ENCODE measurements at regions not wholly inside any gene's neighbourhood (a gene's known extent, or its start where the extent isn't known, plus 50 kb on each side); places are given as distances from the start of the nearest gene placed in this dataset.

DNA sequence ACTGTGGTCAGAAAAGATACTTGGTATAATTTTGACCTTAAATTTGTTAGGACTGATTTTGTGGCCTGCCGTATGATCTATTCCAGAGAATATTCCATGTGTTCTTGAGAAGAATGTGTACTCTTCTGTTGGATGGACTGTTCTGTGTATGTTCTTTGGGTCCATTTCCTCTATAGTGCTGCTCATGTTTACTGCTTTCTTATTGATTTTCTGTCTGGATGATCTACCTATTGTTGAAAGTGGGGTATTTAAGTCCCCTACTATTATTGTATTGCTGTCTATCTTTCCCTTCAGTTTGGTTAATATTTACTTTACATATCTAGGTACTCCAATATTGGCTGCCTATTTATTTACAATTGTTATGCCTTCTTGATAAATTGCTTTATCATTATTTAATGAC, 298.4 kb downstream of the BCKDHB start:
- ChIA-PET CTCF (no interaction called here), POLR2A (no interaction called here), RAD21 (ENCODE audit: unreplicated experiment) (no interaction called here), SMC1A (ENCODE audit: uncharacterized antibody, unreplicated experiment) (no interaction called here)
- H2AFZ ChIP-seq (ENCODE audit: control insufficient read depth, low read depth, low read length) = no peak overlapping the region
- H3K36me3 ChIP-seq (ENCODE audit: control insufficient read depth in 2 of 2, insufficient read depth in 2 of 2, low read length in 1 of 2) = no peaks in the 10 kb centered on the region
- no peaks in the 10 kb centered on the region for H3K27me3 ChIP-seq (replicated peaks in 1 of 2; ENCODE audit: control insufficient read depth in 2 of 2, insufficient read depth in 2 of 2, low read length in 1 of 2)
- in situ Hi-C loops (cut with MboI) = no loop called here
- 100% methylated on average over 1 of the region's 1 CpG for WGBS (ENCODE audit: insufficient coverage, insufficient replicate concordance, low lambda C conversion rate, missing lambda C conversion rate)
- no peaks in the 10 kb centered on the region for H3K79me2 ChIP-seq (ENCODE audit: control insufficient read depth, insufficient read depth, low read length)
- intact Hi-C loops (cut with micrococcal nuclease; ENCODE audit: unreplicated experiment) = no loop called here
- H3K9me3 ChIP-seq (replicated peaks; ENCODE audit: control insufficient read depth, insufficient read depth, low read length) = no peaks in the 10 kb centered on the region
- no peaks in the 10 kb centered on the region for H3K4me1 ChIP-seq (ENCODE audit: control insufficient read depth, insufficient read depth, low read length)
- no peak for TF ChIP-seq MTA2 (IDR thresholded peaks at IDR 0.05; ENCODE audit: low read depth)
- no peak for TF ChIP-seq ZNF24 (IDR thresholded peaks at IDR 0.05)
- TF ChIP-seq EGR1 (IDR thresholded peaks at IDR 0.05; ENCODE audit: borderline replicate concordance in 1 of 2, low read depth in 2 of 2, low read length in 2 of 2) = no peak
- TF ChIP-seq HCFC1 (IDR thresholded peaks at IDR 0.05; ENCODE audit: low read length) = no peak
- TF ChIP-seq CREB1 (IDR thresholded peaks at IDR 0.05; ENCODE audit: low read depth) = no peak
- TF ChIP-seq KAT2A (conservative IDR thresholded peaks at IDR 0.05; ENCODE audit: control insufficient read depth, low read depth, low read length) = no peak
- no peak for TF ChIP-seq CREM (IDR thresholded peaks at IDR 0.05; ENCODE audit: low read depth)
- no peak for TF ChIP-seq CHD4 (IDR thresholded peaks at IDR 0.05)
- no peak for TF ChIP-seq LARP7 (IDR thresholded peaks at IDR 0.05)
- TF ChIP-seq, protein P1, sequence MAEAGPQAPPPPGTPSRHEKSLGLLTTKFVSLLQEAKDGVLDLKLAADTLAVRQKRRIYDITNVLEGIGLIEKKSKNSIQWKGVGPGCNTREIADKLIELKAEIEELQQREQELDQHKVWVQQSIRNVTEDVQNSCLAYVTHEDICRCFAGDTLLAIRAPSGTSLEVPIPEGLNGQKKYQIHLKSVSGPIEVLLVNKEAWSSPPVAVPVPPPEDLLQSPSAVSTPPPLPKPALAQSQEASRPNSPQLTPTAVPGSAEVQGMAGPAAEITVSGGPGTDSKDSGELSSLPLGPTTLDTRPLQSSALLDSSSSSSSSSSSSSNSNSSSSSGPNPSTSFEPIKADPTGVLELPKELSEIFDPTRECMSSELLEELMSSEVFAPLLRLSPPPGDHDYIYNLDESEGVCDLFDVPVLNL (IDR thresholded peaks at IDR 0.05; ENCODE audit: low read depth, low read length) = no peak
- no peak for TF ChIP-seq EZH2 (IDR thresholded peaks at IDR 0.05; ENCODE audit: borderline replicate concordance, control insufficient read depth, low read depth, low read length)
- TF ChIP-seq SP1 (IDR thresholded peaks at IDR 0.05; ENCODE audit: low read depth, low read length) = no peak
- no peak for TF ChIP-seq JUNB (IDR thresholded peaks at IDR 0.05)
- TF ChIP-seq TARDBP (IDR thresholded peaks at IDR 0.05; ENCODE audit: borderline replicate concordance) = no peak
- no peak for TF ChIP-seq ZBED1 (IDR thresholded peaks at IDR 0.05; ENCODE audit: borderline replicate concordance)
- no peak for TF ChIP-seq HDAC2 (IDR thresholded peaks at IDR 0.05)
- TF ChIP-seq RUNX3 (IDR thresholded peaks at IDR 0.05; ENCODE audit: low read length) = no peak
- TF ChIP-seq WRNIP1 (IDR thresholded peaks at IDR 0.05; ENCODE audit: borderline replicate concordance, low read depth, low read length) = no peak
- no TSS peak for BruUV-seq (replicated peaks)
- ATAC-seq (no peak), FAIRE-seq (no peak), DNase-seq (ENCODE audit: low read depth, low spot score) (no peak)
- H3K9ac ChIP-seq (ENCODE audit: control insufficient read depth, insufficient read depth, low read length) = no peak overlapping the region
- H4K20me1 ChIP-seq (ENCODE audit: control insufficient read depth, insufficient read depth) = no peaks in the 10 kb centered on the region
- no peak overlapping the region for H3K4me3 ChIP-seq
- H3K4me2 ChIP-seq (ENCODE audit: control insufficient read depth, insufficient read depth) = no peak overlapping the region
- H3K27ac ChIP-seq (ENCODE audit: control insufficient read depth, insufficient read depth) = no peak overlapping the region
